ENCODE measurements at regions not wholly inside any gene's neighbourhood (a gene's known extent, or its start where the extent isn't known, plus 50 kb on each side); places are given as distances from the start of the nearest gene placed in this dataset.

- no peak for TF ChIP-seq FOSL1 (IDR thresholded peaks at IDR 0.05; ENCODE audit: insufficient read depth, low read depth, low read length)
Measured at GRCh38 chr2:104673225-104673624, 180.7 kb upstream of the POU3F3 start (continued).

Measured in H1 (cell line).